Stimulated activated naive CD8-positive, alpha-beta T cell treated with anti-CD3 and anti-CD28 coated beads, Interleukin-15, Interleukin-2, amounts not matched to agents 100 U/mL and 50 U/mL, for 24 hours (primary cell): ENCODE measurements at regions not wholly inside any gene's neighbourhood (a gene's known extent, or its start where the extent isn't known, plus 50 kb on each side); places are given as distances from the start of the nearest gene placed in this dataset.
A peak's percentile ranks its signal among the peaks of the same experiment; 100 is the strongest.
"Not testable (repeated sequence)": the region's sequence is repeated elsewhere in the genome, so short reads cannot be mapped to it uniquely, and the experiment has no call there.

Source experiments
- ATAC-seq: fragments of 150-1000 bp; cut with Tn5 transposase; one replicate; pipeline ENCODE4 v1.10.0; 2021
- DNase-seq: peaks from one replicate; pipeline ENCODE4 v3.0.0; 2021

DNA sequence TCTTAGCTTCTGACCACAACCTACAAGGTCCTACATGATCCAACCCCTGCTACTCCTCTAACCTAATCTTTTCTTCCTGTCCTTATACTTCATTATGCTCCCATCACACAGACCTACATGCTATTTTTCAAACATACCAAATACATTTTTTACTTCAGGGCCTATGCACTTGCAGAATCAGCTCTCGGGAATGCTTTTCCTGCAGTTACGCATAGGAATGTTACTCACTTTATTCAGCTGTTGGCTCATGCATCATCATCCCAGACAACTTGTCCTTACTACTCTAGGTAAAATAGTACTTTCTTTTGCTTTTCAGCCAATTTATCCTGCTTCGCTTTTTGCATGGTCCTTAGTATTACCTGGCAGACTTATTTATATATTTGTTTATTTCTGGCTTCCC, 105.6 kb downstream of the OXSM start:
- ATAC-seq (no peak), DNase-seq (no peak)

- ATAC-seq = no peak
- no peak for DNase-seq
These were observed 107.1 kb downstream of the OXSM start for GRCh38 chr3:25897019-25897418.

DNA sequence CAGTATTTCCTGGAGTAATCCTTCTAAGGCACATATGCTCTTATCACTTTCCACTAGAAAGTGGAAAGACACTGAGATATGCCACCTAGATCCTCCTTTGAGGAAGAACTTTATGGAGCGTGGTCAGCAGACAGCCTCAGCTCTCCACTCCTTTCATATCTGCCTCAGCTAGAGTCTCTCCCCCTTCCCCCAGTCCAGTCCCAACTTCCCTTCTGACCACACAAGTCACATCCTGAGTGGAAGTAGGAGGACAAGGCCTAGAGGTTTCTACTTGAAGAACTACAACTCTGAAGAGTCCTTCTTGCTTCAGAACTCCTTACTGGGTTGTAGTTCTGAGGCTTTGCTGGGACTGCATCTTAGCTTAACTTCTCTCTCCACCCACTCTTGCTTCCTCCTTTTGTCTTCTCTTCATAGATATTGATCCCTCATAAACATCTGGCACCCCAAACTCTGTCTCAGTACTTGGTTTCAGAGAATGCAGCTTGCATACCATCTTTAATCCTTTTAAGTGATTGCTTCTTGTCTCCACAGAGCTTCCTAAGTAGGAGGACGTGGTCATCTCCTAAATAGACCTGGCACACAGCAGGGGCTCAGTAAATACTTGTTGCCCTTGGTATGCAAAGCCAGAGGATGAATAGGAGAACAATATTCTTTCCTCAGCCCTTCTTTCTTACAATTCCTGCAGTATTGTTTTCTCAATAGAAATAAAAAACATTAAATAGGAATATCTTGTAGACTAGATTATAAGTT, 109.6 kb downstream of the OXSM start:
- no peak for ATAC-seq
- DNase-seq = no peak

- no peak for ATAC-seq
- DNase-seq = no peak
These were observed 110.3 kb downstream of the OXSM start for GRCh38 chr3:25900161-25900560.

GRCh38 chr3:25901796-25902195, 111.9 kb downstream of the OXSM start:
- ATAC-seq = no peak
- no peak for DNase-seq

- ATAC-seq = no peak
- DNase-seq = no peak
These were observed 112.7 kb downstream of the OXSM start for GRCh38 chr3:25902586-25902985.

DNA sequence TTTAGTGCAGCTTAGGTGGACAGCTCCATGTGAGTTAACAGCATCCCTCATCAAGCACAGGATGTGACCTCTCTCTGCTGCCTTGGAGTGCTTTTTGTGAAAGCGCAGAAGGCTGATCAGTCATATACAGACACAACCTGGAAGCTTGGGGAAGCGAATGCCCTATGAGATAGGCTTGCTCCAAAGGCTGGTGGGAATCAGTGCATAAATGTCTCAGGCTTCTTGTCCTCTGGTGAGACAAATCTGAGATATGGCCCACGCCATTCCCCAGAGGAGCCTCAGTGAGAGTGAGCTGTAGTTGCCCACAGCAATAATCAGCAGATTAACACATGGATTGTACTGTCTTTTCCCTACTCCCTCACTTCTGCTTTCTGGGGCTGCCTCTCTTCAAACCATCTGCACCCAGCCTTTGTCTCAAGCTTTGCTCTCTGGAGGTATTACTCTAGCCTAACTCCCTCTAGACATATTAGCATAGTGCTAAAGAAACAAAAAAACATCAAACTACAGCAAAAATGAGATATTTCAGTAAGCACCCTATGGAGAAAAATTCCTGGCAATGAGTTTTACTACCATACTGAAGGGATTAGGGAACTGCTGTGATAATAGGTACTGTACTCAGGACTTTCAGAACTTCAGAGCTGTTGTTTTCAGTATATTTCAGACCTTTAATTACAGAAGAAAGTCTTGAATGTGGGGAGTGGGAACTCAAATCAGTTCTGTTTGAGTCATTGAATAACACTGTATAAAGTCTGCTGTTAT, 113.7 kb downstream of the OXSM start:
- ATAC-seq (no peak), DNase-seq (no peak)

GRCh38 chr3:25904206-25904605, 114.3 kb downstream of the OXSM start:
- DNase-seq = no peak
- no peak for ATAC-seq

- ATAC-seq = no peak
These were observed 116.4 kb downstream of the OXSM start for GRCh38 chr3:25906132-25906906.

DNA sequence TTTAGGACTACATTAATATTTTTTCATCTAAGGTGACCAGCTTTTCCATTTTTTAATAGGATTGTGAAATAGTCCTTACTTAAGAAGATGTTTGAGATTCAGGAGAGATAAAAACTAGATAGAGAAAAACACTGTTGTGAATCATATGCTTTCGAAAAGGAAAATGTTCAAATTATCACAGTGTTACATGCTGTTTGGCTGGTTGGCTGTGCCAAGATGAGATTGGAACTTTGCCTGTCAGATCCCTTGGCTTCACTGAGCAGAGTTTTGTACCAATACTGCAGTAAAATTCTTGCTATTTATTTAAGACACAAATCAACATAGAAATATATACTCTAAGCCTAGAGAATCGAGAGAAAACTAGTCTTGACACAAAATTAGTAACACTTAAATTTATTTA, 117.2 kb downstream of the OXSM start:
- ATAC-seq (no peak), DNase-seq (no peak)

More at GRCh38 chr3:25906132-25906906, 116.4 kb downstream of the OXSM start:
- DNase-seq = no peak

DNA sequence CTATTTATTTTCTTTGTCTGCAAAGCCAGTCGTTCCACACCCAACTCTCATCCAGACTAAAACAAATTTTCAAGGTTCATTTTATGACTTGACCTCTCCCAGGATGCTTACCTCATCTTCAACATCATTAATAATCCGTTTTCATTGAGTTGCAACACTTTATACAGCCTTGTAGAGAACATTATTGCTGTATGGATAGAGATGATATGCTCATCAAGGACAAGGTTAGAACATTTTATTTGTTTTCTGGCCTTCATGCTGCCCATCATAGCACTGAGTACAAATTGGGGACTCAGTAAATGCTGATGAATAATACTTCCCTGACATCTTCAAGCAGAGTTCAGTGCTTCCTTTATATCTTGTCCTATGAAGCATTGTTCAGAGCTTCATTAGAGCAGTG, 120.2 kb downstream of the OXSM start:
- DNase-seq = no peak
- no peak for ATAC-seq

DNA sequence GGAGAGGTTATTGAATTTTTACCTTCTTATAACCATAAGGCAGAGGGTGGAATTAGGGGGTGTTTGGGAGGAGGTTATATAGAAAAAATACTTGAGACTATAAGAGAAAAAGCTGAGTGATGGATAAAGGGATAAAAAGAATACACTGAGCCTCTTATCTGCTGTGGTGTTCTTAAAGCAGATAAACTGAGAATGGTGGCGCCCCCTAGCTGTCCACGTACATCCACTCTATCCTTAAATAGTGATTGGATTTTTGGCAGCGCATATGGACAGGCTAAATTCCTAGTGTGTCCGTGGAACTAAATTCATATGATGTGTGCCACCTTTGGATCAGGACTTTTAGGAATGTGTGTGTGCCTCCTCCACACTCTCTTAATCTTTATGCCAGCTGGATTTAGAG, 121.1 kb downstream of the OXSM start:
- no peak for ATAC-seq
- DNase-seq = peak; percentile 66

GRCh38 chr3:25911525-25912295, 121.8 kb downstream of the OXSM start:
- ATAC-seq (no peak), DNase-seq (no peak)

DNA sequence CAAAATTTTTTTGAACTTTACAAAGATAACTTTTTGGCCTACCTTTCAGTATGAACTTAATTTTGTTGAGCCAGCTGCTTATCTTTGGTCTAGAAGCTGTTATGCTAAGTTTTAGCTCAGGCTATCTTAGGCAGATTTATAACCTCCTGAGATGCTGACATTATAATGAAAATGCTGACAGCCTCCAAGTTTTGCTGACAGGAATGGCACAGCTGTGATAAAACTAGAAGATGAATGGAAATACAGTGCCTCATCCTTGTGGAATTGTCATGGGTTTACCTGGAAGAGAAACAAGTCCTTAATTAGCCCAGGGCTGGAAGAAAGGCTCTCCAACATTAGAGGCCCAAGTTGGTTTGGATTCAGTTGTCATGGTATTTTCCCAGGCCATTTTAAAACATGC, 123.3 kb downstream of the OXSM start:
- DNase-seq (no peak), ATAC-seq (no peak)

GRCh38 chr3:25915673-25916072, 125.8 kb downstream of the OXSM start:
- DNase-seq (no peak), ATAC-seq (no peak)

DNA sequence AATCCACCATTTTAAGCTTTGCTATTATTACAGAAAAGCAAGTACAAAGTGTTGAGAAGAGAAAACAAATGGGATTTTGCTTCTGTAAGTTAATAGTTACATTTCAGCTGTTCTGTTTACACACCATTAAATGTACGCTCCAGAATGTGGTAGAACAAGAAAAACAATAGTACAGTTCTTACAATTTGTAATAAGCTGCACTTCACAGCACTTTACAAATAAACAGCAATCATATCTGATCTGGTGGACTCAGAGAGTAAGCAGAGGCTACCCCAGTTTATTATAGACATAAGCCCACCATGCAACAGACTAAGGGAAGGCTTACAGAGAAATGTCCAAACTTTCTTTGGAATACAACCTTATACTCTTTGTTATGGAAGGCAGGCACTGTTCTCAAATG, 126.4 kb downstream of the OXSM start:
- ATAC-seq (no peak), DNase-seq (no peak)

DNA sequence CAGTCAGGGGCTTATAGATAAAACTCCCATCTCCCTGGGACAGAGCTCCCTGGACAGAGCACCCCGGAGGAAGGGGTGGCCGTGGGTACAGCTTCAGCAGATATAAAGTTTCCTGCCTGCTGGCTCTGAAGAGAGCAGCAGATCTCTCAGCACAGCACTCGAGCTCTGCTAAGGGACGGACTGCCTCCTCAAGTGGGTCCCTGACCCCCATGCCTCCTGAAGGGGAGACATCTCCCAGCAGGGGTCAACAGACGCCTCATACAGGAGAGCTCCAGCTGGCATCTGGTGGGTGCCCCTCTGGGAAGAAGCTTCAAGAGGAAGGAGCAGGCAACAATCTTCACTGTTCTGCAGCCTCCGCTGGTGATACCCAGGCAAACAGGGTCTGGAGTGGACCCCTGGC, 142.1 kb downstream of the OXSM start:
- not testable (repeated sequence) for DNase-seq, ATAC-seq

- no peak for ATAC-seq
These were observed 148.9 kb downstream of the OXSM start for GRCh38 chr3:25938566-25939325.

DNA sequence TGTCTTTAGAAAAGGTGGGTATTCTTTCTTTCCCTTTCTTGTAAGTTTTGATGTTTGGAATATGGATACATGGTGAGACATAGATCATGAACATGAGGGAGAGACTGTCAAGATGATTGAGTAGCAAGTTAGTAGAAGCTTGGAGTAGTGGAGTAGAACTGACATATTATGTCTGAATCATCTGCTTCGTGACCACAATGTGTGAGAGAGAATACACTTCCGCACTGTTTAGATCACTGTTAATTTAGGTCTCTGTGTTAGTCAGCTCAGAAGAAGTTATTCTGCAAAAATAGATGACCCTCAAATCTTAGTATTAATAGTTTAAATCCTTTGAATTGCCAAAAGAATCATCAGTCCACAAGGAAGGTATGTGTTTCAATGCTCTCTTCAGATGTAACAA, 151.0 kb downstream of the OXSM start:
- no peak for ATAC-seq
- no peak for DNase-seq

More at GRCh38 chr3:25938566-25939325, 148.9 kb downstream of the OXSM start:
- no peak for DNase-seq

DNA sequence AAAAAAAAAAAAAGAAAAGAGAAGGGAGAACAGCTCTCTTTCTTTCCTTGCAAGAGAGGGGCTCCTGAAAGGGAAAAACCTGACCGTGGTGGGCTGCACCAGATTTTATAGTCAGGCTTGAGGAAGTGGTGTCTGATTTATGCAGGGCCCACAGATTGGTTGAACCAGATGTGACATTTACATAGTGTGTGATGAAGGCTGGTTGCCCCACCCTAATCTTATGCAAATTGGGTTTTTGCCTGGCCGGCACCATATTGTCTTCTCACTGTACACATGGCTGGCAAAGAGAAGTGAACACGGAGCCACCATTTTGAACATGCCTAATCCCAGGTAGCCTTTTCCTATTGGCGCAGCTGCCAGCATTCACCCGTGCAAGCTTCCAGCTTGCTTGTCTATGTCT, 154.4 kb downstream of the OXSM start:
- DNase-seq (no peak), ATAC-seq (no peak)

GRCh38 chr3:25945366-25945765, 155.5 kb downstream of the OXSM start:
- no peak for ATAC-seq
- no peak for DNase-seq
